ENCODE measurements at regions not wholly inside any gene's neighbourhood (a gene's known extent, or its start where the extent isn't known, plus 50 kb on each side); places are given as distances from the start of the nearest gene placed in this dataset.
"Not testable (repeated sequence)": the region's sequence is repeated elsewhere in the genome, so short reads cannot be mapped to it uniquely, and the experiment has no call there.

DNA sequence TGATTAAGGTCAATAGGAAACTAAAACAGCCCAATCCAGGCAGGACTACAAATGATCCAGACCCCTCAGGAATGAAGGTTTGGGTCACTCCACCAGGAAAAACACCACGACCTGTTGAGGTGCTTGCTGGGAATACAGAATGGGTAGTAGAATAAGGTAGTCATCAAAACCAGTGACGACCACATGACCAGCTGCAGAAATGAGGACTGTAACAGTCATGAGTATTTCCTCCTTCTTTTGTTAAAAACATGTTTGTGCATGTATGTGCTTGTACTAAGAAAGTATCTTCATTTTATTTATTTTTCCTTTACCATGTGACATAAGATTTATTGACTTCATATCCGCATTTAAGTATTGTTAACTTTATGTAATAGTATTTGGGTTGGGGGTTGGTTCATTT is 603.5 kb upstream of the NR3C2 start (continued):
- no peak for TF ChIP-seq BRCA1 (IDR thresholded peaks at IDR 0.05; ENCODE audit: low read depth, low read length)

DNA sequence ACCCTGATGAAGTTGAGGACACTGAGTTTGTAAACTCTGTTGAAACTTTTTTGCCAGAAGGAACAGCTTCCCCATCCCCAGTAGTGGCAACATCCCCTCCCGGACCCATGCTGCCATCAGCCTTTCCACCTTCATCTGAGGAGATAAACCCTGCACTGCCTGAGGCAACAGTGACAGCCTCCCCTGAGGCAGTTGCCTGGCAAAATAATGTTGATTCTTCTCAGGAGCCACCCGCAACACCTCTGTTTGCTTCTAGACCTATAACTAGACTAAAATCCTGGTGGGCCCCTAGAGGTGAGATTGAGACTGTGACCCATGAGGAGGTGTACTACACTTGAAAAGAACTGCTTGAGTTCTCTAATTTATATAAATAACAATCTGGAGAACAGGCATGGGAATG is 597.6 kb upstream of the NR3C2 start:
- H2BK20ac ChIP-seq (ENCODE audit: low read length); H4K8ac ChIP-seq (ENCODE audit: extremely low read depth, insufficient read depth, low read length); H3K4me3 ChIP-seq (ENCODE audit: extremely low read depth in 1 of 4, insufficient read depth in 2 of 4, low read depth in 3 of 4, low read length in 4 of 4); DNase-seq (ENCODE audit: low read depth in 1 of 2, low spot score in 2 of 2); H3K79me1 ChIP-seq (ENCODE audit: low read depth, low read length); H3K4me2 ChIP-seq (ENCODE audit: insufficient read depth in 1 of 2, low read depth in 2 of 2, low read length in 2 of 2); H4K20me1 ChIP-seq (replicated peaks in 1 of 2; ENCODE audit: control insufficient read depth in 1 of 2, insufficient read depth in 2 of 2, low read length in 2 of 2); H2BK12ac ChIP-seq (ENCODE audit: low read depth, low read length); H3K14ac ChIP-seq (ENCODE audit: insufficient read length); H3K79me2 ChIP-seq (ENCODE audit: control insufficient read depth in 1 of 2, insufficient read depth in 2 of 2, low read length in 2 of 2); H2AK5ac ChIP-seq (ENCODE audit: low read depth, low read length); H3K23me2 ChIP-seq (ENCODE audit: low read depth, low read length); H3K27ac ChIP-seq (ENCODE audit: low read depth, low read length); H2BK15ac ChIP-seq (ENCODE audit: low read length); H3K56ac ChIP-seq (replicated peaks; ENCODE audit: insufficient read length, low read depth, low read length); H4K91ac ChIP-seq (replicated peaks; ENCODE audit: insufficient read length, low read length); H2BK5ac ChIP-seq (ENCODE audit: low read depth, low read length); H2BK120ac ChIP-seq (replicated peaks; ENCODE audit: low read depth, low read length); H2AFZ ChIP-seq (ENCODE audit: low read length); H3K18ac ChIP-seq (ENCODE audit: extremely low read depth, low read length); H3K9me3 ChIP-seq (ENCODE audit: insufficient read depth in 2 of 2, low read depth in 1 of 2, low read length in 1 of 2); H4K5ac ChIP-seq (ENCODE audit: insufficient read length, low read depth, low read length); H3K4ac ChIP-seq (replicated peaks; ENCODE audit: insufficient read length, low read depth, low read length); H3K4me1 ChIP-seq (replicated peaks in 1 of 4; ENCODE audit: control insufficient read depth in 3 of 4, insufficient read depth in 4 of 4, low read length in 3 of 4); H3K27me3 ChIP-seq (replicated peaks in 1 of 4; ENCODE audit: control insufficient read depth in 3 of 4, extremely low read depth in 1 of 4, insufficient read depth in 3 of 4, low read length in 3 of 4); H3K9ac ChIP-seq (replicated peaks in 1 of 4; ENCODE audit: extremely low read depth in 1 of 4, low read depth in 3 of 4, low read length in 3 of 4); H3K23ac ChIP-seq (ENCODE audit: insufficient read length); H3K36me3 ChIP-seq (ENCODE audit: control insufficient read depth in 2 of 4, insufficient read depth in 4 of 4, low read length in 3 of 4); POLR2A ChIA-PET (ENCODE audit: partially characterized antibody); FAIRE-seq: not testable (repeated sequence)
- CTCF ChIA-PET (ENCODE audit: partially characterized antibody): interaction anchor here (0.7 kb wide), 1 partner anchor 9 kb away, joined by 3 read pairs; no protein-coding TSS in a partner anchor
- 91% methylated on average over 2 of the region's 2 CpGs; no CpG with 5 or more reads in 1 of the 2 experiments for WGBS, 2 experiments (ENCODE audit: extremely low coverage in 1 of 2, insufficient coverage in 1 of 2, insufficient read length in 1 of 2, insufficient replicate concordance in 2 of 2, low coverage in 1 of 2, low lambda C conversion rate in 2 of 2, missing lambda C conversion rate in 1 of 2)

All from H1 (cell line).